ENCODE measurements at regions not wholly inside any gene's neighbourhood (a gene's known extent, or its start where the extent isn't known, plus 50 kb on each side); places are given as distances from the start of the nearest gene placed in this dataset.

DNA sequence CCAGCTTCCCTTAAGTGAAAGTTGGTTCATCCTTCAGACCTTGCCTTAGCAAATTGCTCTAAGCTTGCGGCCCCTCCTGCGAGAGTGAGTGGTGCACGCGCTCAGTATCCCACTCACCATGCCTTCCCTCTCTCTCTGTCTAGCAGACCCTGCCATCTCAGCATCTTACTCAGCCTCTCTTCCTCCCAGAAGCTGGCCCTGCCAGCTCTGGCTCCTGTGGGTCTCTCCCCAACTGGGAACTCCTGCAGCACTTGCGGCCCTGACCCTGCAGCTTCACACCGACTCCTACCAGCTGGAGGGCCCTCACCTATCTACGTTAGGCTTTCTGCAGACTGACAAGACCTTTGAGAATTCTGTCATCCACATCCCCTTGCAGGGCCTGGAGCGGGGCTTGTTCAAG is 286.1 kb upstream of the TLE3 start:
- Histone ChIP-seq H3K56ac (ENCODE audit: extremely low read depth, insufficient read depth, low read length) (no peak overlapping the region), H3K9ac (ENCODE audit: low read depth, low read length) (no peak overlapping the region), H3K4me3 (ENCODE audit: insufficient read depth, low read depth, low read length) (no peak overlapping the region), H4K5ac (ENCODE audit: low read depth, low read length) (no peak overlapping the region), H2AK5ac (ENCODE audit: low read depth, low read length) (no peak overlapping the region), H3K4me1 (ENCODE audit: control insufficient read depth, insufficient read depth, low read length) (no peaks in the 10 kb centered on the region), H2BK120ac (ENCODE audit: low read depth, low read length) (no peak overlapping the region), H3K27me3 (ENCODE audit: control insufficient read depth, insufficient read depth, low read length) (peaks cover 38% of the 10 kb centered on the region), H3K14ac (replicated peaks; ENCODE audit: low read depth, low read length) (no peak overlapping the region), H3K4me2 (ENCODE audit: low read depth, low read length) (no peak overlapping the region), H2BK5ac (ENCODE audit: low read depth, low read length, poor library complexity, severe bottlenecking) (no peak overlapping the region), H3K79me1 (ENCODE audit: low read depth in 1 of 2, low read length in 2 of 2) (no peaks in the 10 kb centered on the region), H3K9me1 (ENCODE audit: insufficient read depth, low read length) (no peaks in the 10 kb centered on the region), H2AK9ac (replicated peaks; ENCODE audit: low read depth, low read length, poor library complexity) (no peak overlapping the region), H3K18ac (ENCODE audit: low read depth, low read length) (no peak overlapping the region), H3K36me3 (ENCODE audit: control insufficient read depth, insufficient read depth, low read length) (no peaks in the 10 kb centered on the region), H3K9me3 (ENCODE audit: control insufficient read depth, insufficient read depth, low read length) (peaks cover 9% of the 10 kb centered on the region), H2AFZ (replicated peaks; ENCODE audit: low read length, poor library complexity) (no peak overlapping the region), H3K4ac (ENCODE audit: low read depth, low read length) (no peak overlapping the region), H2BK15ac (ENCODE audit: low read depth, low read length) (no peak overlapping the region), H4K91ac (ENCODE audit: insufficient read depth, low read depth, low read length) (no peak overlapping the region), H2BK20ac (ENCODE audit: low read depth, low read length) (no peak overlapping the region), H4K20me1 (ENCODE audit: insufficient read depth, low read length) (no peaks in the 10 kb centered on the region), H3K23ac (ENCODE audit: low read depth, low read length) (no peak overlapping the region), H4K8ac (ENCODE audit: low read depth in 2 of 2, low read length in 2 of 2) (no peak overlapping the region), H3K27ac (ENCODE audit: insufficient read depth, low read length) (no peak overlapping the region)
- no TSS peak for BruUV-seq (replicated peaks)
- ChIA-PET POLR2A (ENCODE audit: unreplicated experiment) (no interaction called here), CTCF (no interaction called here)
- ATAC-seq (ENCODE audit: low read depth) (no peak), DNase-seq (no peak)
- in situ Hi-C loops (cut with MboI; ENCODE audit: low sequenced_read_pairs) (no loop called here), dilution Hi-C loops (cut with HindIII; ENCODE audit: low sequenced_read_pairs, unreplicated experiment) (no loop called here), intact Hi-C loops (cut with micrococcal nuclease) (no loop called here)
- 80% methylated on average over 1 of the region's 8 CpGs; no CpG with 5 or more reads in 1 of the 2 experiments for WGBS, 2 experiments (ENCODE audit: extremely low coverage in 2 of 2, insufficient read length in 1 of 2)
- TF ChIP-seq MAZ (IDR thresholded peaks at IDR 0.05; ENCODE audit: borderline replicate concordance, low read depth, low read length) (no peak), USF2 (IDR thresholded peaks at IDR 0.05; ENCODE audit: low read depth, low read length) (no peak), FOS (IDR thresholded peaks at IDR 0.05; ENCODE audit: low read depth, low read length) (no peak), CTCF (conservative IDR thresholded peaks at IDR 0.05; ENCODE audit: low read depth, low read length) (no peak), NFE2L2 (IDR thresholded peaks at IDR 0.05; ENCODE audit: low read depth, low read length) (no peak), BHLHE40 (IDR thresholded peaks at IDR 0.05; ENCODE audit: low read depth, low read length) (no peak), CEBPB (IDR thresholded peaks at IDR 0.05; ENCODE audit: low read depth, low read length) (no peak), RAD21 (IDR thresholded peaks at IDR 0.05; ENCODE audit: low read length) (no peak), POLR2A (IDR thresholded peaks at IDR 0.05; ENCODE audit: low read depth, low read length) (no peak), CHD1 (IDR thresholded peaks at IDR 0.05; ENCODE audit: low read depth, low read length) (no peak), RFX5 (IDR thresholded peaks at IDR 0.05; ENCODE audit: low read depth, low read length) (no peak), SMC3 (IDR thresholded peaks at IDR 0.05; ENCODE audit: low read depth, low read length) (no peak), MXI1 (IDR thresholded peaks at IDR 0.05; ENCODE audit: borderline replicate concordance, low read depth, low read length) (no peak), RCOR1 (IDR thresholded peaks at IDR 0.05; ENCODE audit: insufficient replicate concordance, low read length) (no peak), MAFK (IDR thresholded peaks at IDR 0.05; ENCODE audit: low read depth, low read length) (no peak)
- TF ChIP-seq, protein P1, sequence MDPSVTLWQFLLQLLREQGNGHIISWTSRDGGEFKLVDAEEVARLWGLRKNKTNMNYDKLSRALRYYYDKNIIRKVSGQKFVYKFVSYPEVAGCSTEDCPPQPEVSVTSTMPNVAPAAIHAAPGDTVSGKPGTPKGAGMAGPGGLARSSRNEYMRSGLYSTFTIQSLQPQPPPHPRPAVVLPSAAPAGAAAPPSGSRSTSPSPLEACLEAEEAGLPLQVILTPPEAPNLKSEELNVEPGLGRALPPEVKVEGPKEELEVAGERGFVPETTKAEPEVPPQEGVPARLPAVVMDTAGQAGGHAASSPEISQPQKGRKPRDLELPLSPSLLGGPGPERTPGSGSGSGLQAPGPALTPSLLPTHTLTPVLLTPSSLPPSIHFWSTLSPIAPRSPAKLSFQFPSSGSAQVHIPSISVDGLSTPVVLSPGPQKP (IDR thresholded peaks at IDR 0.05; ENCODE audit: borderline replicate concordance, low read depth, low read length) = no peak
